ENCODE measurements at regions not wholly inside any gene's neighbourhood (a gene's known extent, or its start where the extent isn't known, plus 50 kb on each side); places are given as distances from the start of the nearest gene placed in this dataset.

DNA sequence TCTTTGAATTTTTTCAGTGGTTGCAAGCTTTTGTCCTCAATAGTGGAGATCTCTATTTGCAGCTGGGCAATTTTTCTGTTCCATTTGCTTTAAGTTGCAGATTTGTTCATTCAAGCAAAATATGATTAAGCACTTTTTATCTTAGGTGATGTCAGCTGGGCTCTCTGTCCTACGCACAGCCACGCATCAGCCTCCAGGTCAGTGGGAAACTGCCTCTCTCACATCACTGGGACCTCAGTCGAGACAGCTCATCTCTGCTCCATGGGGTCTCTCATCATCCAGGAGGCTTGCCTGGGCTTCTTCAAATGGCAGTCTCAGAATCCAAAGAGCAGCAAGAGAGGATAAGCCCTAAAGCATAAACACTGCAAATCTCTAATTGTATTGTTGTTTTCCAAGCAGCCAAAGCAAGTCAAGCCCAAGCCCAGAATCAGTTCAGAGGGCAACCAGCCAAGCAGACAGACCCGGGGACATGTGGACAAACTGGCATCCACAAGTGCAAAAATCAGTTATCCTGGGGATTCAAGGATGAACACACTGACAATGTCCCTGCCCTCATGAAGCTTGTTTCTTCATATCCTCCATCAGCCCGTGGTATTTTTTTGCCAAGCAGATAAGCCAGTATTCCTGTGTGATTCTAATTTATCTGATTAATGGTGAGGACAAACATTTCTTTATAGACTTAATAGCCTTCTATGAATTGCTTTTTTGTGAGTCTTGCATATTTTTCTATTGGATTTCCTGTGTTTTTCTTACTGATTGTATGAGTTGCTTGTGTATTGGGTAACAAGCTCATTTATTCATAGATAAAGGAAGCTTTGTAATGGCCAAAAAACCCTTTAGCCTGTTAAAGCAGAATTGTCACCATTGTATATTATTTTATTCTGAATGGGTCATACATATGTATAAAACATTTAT lies 262.5 kb downstream of the GXYLT1 start:
- TF ChIP-seq, protein P1, sequence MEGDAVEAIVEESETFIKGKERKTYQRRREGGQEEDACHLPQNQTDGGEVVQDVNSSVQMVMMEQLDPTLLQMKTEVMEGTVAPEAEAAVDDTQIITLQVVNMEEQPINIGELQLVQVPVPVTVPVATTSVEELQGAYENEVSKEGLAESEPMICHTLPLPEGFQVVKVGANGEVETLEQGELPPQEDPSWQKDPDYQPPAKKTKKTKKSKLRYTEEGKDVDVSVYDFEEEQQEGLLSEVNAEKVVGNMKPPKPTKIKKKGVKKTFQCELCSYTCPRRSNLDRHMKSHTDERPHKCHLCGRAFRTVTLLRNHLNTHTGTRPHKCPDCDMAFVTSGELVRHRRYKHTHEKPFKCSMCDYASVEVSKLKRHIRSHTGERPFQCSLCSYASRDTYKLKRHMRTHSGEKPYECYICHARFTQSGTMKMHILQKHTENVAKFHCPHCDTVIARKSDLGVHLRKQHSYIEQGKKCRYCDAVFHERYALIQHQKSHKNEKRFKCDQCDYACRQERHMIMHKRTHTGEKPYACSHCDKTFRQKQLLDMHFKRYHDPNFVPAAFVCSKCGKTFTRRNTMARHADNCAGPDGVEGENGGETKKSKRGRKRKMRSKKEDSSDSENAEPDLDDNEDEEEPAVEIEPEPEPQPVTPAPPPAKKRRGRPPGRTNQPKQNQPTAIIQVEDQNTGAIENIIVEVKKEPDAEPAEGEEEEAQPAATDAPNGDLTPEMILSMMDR (IDR thresholded peaks at IDR 0.05), result no peak

DNA sequence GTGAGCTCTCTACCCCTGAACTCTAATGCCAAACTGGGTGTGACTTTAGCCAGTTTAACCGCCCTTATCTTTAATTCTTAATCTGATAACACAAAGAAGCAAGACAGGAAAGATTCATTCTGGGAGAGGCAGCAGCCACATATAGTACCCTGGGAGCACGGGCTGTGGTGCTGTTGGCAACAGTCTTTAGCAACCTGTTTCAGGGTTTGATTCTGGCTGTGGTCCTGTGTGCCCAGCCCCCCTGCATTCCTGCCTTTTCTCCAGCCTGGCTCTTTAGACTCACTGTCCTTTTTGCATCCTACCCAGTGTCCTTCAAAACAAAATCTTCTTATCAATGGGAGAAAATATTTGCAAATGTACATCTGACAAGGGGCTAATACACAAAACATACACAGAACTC lies 275.2 kb downstream of the GXYLT1 start:
- TF ChIP-seq, protein P1 (IDR thresholded peaks at IDR 0.05), result no peak

DNA sequence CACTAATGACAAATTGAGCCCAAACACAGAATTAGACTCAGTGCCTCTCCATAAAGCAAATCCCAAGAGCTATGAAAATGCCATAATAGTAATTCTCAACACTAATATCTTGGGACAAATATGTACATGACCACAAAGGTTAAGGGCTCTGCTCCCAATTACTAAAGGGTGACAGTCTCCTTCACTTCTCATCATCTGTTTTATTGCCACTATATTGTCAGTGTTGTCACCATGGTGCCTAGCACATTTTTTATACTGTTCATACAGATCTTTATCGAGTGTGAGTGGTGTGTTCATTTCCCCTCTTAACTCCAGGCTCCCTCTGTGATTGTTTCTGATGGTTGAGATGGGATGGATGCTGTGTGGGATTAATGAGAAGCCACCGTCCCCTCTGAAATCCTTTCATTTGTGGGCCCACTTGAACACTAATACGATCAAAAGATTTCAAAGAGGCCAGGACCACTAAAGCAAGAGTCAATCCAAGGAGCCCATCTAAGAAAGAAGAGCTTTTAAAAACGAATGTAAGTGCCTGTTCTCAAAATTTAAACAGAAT lies 277.7 kb downstream of the GXYLT1 start:
- TF ChIP-seq, protein P1 (IDR thresholded peaks at IDR 0.05), result no peak

DNA sequence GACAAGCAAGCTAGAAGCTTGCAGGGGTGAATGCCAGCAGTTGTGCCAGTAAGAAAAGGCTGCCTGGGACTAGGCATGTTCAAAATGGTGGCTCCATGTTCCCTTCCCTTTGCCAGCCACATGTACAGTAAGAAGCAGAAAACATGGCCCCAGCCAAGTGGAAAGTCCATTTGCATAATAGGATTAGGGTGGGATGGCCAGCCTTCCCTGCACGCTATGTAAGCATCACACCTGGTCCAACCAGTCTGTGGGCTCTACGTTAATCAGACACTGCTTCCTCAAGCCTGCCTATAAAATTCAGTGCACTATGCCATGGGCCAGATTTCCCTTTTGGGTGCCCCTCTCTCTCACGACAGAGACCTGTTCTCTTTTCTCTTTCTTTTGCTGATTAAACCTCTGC lies 288.4 kb downstream of the GXYLT1 start:
- TF ChIP-seq, protein P1 (IDR thresholded peaks at IDR 0.05), result no peak

DNA sequence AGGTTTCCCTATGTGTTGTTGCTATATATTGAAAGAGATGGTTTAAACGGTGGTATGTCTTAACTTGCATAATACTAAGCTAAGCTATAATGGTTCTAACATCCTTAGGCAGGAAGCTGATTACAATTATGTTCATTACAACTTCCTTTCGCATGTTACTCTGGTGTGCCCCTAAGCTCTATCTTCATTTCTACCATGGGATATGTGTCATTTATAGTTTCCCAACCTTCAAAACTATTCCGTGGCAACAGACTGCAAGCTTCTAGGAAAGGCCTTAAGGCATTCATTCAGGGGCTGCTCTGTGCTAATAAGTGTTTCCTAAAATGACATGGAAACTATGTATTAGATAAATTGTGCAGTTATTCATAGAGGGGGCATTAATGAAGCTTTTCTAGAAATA lies 294.6 kb downstream of the GXYLT1 start:
- TF ChIP-seq, protein P1 (IDR thresholded peaks at IDR 0.05), result no peak

DNA sequence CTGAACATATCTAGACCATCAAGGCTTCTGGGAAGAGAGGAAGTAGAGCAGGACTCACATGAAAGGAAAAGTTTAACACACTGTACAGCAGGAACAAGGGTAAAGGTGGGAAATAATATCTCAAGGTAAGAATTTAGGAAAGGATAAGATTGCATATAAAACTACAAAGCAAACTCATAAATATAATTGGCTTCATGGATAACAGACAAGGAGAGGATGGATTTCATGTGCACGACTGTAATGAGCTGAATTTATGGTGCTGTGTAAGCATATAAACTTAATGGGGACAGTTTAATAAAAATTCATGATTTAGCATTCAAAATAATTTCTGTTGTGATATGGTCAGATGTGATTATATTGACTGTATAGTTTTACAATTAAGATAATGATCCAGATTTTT lies 298.0 kb downstream of the GXYLT1 start:
- TF ChIP-seq, protein P1 (IDR thresholded peaks at IDR 0.05), result no peak

DNA sequence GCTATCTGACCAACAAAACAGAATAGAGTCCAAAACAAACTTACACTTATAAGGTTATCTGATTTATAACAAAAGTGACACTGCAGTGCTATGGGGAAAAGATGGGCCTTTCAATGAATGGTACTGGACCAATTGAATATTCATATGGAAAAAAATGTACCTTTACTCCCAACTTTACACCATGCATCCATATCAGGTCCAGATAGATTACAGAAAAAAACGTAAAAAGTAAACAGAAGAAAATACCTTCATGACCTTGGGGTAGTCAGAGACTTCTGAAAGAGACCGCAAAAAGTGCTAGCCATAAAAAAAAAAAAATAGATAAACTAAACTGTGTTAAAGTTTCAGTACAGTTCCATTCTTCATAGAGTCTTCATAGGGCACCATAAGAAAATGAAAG lies 308.3 kb downstream of the GXYLT1 start:
- TF ChIP-seq, protein P1 (IDR thresholded peaks at IDR 0.05), result no peak

Data from LNCAP (cell line).